DMS79 (cell line): ENCODE measurements at regions not wholly inside any gene's neighbourhood (a gene's known extent, or its start where the extent isn't known, plus 50 kb on each side); places are given as distances from the start of the nearest gene placed in this dataset.
"Not testable (repeated sequence)": the region's sequence is repeated elsewhere in the genome, so short reads cannot be mapped to it uniquely, and the experiment has no call there.

ENCODE experiments used
- DNase-seq: peaks from one replicate; lab custom pipeline; 2025; lab: John Stamatoyannopoulos, UW

GRCh38 chr4:171002246-171002645 lies 811.0 kb upstream of the GALNTL6 start:
- no peak for DNase-seq

- DNase-seq, result no peak
These were observed 822.1 kb upstream of the GALNTL6 start for GRCh38 chr4:170990989-170991589.

DNA sequence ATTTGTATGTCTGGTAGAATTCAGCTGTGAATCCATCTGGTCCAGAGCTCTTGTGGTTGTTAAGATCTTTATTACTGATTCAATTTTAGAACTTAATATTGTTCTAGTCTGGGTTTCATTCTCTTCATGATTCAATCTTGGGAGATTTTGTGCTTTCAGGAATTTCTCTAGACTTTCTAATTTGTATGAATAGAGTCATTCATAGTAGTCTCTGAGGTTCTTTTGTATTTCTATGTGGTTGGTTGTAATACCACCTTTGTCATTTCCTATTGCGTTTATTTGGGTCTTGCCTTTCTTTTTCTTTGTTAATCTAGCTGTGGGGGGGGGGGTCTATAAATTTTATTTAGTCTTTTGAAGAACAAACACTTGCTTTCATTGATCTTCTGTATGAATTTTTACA lies 824.8 kb upstream of the GALNTL6 start:
- DNase-seq, result no peak

- DNase-seq, result no peak
These were observed 833.5 kb upstream of the GALNTL6 start for GRCh38 chr4:170979736-170980135.

GRCh38 chr4:170978990-170979389 lies 834.2 kb upstream of the GALNTL6 start:
- no peak for DNase-seq

GRCh38 chr4:170949084-170949483 lies 859.3 kb upstream of the AADAT start:
- DNase-seq, result no peak

GRCh38 chr4:170940043-170940724 lies 850.4 kb upstream of the AADAT start:
- no peak for DNase-seq

GRCh38 chr4:170938588-170938987 lies 848.8 kb upstream of the AADAT start:
- DNase-seq, result no peak

DNA sequence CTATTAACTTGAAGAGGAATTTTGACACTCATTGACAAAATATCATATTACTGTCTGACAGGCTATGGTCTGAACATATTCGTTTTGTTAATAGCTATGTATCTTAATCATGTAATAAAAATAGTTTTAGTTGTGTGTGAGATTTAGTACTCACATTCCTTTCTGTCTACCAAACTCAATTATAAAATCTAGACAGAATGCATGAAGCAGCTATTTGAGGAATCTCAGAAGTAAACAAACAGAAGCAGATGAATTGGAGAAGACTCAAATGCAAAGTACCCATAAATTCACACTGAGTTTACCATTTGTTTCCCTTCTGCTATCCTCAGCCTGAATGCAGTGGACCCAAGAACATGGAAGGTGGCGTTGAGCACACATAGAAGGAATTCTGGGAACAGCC lies 841.6 kb upstream of the AADAT start:
- DNase-seq, result no peak

DNA sequence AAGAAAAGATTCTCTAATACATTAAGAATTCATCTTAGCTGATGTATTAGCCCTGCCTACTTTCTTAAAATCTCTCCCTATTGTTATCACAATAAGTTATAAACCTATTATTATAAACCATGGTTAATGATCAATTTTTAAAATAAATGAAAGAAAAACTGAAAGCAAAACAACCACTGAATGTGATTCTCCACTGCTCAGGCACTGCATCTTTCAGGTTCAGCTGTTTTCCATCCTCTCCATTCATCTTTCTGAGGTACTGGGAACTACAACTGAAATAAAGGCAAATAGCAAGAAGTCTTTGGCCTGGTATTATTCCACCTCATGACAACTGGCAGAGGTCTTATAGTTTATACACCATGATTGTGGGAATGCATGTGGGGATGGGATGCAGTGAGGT lies 798.9 kb upstream of the AADAT start:
- DNase-seq, result no peak

- no peak for DNase-seq
These were observed 797.6 kb upstream of the AADAT start for GRCh38 chr4:170887396-170887795.

DNA sequence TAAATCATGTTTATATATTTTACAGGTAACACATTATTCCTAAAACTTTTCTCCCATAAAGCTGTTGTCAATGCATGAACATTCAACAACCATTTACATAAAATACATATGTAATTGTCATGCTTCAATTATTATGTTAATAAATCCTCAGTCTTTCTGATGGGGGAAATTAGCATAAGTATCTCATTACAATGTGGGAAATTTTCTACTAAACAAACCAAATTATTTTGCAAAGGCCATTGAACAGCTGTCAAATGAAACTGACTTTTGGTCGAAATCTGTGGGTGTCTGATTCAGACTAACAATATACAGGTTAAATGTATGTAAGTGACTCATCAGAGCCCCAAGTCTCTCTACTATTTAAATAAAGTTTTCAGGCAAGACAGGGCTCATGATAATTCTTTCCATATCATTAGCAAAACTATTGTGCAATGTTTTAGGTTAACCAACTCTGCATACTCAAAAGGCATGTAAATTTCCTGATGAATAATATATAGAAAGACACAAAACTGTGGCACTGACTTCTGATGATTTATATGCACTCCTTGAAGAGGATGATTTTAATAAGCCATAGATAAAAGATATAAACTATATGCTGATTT lies 795.3 kb upstream of the AADAT start:
- DNase-seq, result no peak

DNA sequence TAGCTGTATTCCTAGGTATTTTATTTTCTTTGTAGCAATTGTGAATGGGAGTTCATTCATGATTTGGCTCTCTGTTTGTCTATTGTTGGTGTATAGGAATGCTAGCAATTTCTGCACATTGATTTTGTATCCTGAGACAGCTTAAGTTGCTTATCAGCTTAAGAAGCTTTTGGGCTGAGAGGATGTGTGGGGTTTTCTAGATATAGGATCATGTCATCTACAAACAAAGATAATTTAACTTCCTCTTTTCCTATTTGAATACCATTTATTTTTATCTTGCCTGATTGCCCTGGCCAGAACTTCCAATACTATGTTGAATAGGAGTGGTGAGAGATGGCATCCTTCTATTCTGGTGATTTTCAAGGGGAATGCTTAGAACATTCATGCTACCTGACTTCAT lies 791.9 kb upstream of the AADAT start:
- not testable (repeated sequence) for DNase-seq

DNA sequence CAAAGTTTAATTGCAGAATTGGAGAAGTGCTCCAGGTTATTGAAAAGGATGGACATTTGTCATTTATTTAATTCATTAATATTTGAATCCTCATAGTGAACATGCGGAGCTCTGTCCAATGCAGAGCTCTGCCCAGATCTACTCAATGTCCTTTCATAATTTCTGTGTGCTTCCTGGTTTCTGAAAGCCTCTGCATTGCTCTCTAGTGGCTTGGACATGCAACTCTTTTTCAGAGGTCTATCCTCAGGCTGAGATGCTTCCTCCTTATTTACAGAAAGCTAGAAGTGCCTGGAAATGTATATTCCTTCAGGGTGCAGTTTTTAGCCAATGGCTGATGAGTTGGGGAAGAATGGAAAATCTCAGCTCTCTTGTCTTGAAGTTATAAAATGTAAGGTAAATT lies 786.1 kb upstream of the AADAT start:
- DNase-seq, result no peak

DNA sequence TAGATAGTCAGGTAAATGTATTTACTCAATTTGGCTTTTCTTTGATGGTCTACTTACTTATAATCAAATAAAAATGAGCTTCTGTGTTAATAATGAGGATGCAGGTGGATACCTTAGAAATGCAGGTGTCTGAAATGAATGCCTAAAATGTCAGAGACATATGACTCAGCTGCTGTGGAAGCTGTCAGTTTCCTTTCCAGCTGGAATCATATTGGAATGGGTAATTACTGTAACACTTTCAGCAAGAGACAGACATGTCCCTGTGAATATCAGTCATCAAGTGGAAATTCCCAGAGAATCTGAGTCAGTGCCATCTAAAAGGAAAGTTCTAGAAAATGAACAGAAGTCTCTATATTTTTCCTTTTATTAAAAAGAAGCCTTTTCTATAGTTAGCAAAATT lies 783.0 kb upstream of the AADAT start:
- DNase-seq, result no peak

DNA sequence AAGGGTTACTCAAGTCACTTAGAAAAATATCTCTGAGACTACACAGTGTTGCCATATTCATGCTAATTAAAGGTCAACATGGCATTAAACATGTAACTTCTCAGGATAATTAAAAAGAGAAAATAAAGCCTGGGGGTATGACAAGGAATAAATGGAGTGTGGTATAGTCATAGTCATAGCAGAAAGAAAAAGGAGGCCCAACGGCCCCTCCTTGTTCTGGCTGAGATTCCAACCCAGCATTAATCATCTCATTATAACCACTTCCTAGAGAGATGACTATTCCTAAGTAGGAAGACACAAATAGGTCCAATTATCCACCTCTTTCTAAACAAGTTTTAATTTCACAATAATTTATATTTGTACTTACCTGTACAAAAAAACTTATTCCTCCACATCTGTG lies 778.4 kb upstream of the AADAT start:
- no peak for DNase-seq

GRCh38 chr4:170854097-170854496 lies 764.3 kb upstream of the AADAT start:
- DNase-seq, result no peak

DNA sequence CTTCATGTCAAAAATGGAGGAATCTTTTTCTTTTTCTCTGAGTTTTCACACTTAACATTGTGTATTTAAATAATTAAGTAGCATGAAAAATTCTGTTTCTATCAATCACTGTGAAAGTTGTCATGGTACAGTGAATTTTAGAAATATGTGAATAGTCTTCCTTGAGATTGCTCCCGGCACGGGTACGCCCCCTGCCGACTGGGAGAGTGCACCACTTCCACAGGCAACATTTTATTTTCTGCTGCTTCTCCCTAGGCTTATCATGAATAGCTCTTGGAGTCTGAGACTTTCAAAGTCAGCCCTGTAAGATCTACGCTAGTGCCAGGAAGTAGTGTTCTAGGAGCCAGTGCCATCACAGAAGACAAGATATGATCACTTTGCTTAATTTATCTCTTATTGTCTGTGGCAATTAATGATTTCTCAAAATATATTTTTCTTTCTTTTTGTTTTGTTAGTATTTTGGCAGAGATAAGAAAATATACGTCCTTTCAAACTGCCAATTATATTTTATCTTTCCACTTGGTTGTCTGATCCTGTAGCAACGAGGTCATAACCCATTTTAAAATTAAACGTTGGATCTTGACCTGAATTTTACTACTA lies 763.8 kb upstream of the AADAT start:
- no peak for DNase-seq

- no peak for DNase-seq
These were observed 760.2 kb upstream of the AADAT start for GRCh38 chr4:170849969-170850368.

- no peak for DNase-seq
These were observed 738.0 kb upstream of the AADAT start for GRCh38 chr4:170827562-170828274.

- no peak for DNase-seq
These were observed 729.0 kb upstream of the AADAT start for GRCh38 chr4:170818786-170819185.

DNA sequence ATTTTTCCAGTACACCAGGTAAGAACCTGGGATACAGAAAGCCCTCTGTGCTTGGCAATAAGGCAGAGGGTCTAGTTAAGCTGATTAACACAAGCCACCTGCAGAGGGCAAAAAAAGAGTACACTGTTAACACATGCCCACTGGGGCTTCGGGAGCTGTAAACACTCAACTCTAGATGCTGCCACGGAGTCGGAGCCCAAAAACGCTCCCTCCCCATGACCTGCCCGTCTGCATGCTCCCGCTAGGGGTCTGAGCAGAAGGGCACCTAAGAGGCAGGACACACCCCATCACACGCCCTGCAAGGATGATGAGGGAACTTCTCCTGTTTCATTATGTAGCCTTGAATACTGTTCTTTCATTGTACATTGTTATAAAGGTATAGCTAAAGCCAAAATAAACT lies 715.6 kb upstream of the AADAT start:
- DNase-seq, result no peak

- DNase-seq, result no peak
These were observed 715.2 kb upstream of the AADAT start for GRCh38 chr4:170804930-170805329.
